ENCODE measurements at regions not wholly inside any gene's neighbourhood (a gene's known extent, or its start where the extent isn't known, plus 50 kb on each side); places are given as distances from the start of the nearest gene placed in this dataset.
A peak's percentile ranks its signal among the peaks of the same experiment; 100 is the strongest.

- DNase-seq (ENCODE audit: low spot score), result no peak
Measured at GRCh38 chr9:69955536-69956355, 87.9 kb upstream of the MAMDC2 start.

GRCh38 chr9:69961843-69962242 lies 81.8 kb upstream of the MAMDC2 start:
- DNase-seq (ENCODE audit: low spot score), result no peak

DNA sequence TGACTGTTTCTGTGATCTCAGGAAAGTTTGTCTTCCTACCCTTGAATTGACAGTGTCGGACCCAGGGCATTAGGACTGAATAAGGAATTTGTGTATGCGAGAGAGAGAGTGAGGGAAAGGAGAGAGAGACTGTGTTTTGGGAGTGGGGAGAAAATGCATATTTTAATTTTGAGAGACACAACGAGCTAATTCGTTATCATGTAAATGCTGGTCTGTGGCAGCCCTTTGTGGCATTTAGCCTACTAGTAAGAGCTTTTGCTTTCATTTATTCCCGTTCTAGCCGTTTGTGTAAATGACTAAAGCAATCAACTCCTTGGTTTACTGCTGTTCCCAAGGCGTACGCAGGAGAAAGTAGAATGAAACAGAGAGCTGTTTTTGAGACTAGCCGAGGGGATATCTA lies 79.8 kb upstream of the MAMDC2 start:
- DNase-seq (ENCODE audit: low spot score), result no peak

- DNase-seq (ENCODE audit: low spot score), result no peak
Measured at GRCh38 chr9:69964446-69964845, 79.2 kb upstream of the MAMDC2 start.

DNA sequence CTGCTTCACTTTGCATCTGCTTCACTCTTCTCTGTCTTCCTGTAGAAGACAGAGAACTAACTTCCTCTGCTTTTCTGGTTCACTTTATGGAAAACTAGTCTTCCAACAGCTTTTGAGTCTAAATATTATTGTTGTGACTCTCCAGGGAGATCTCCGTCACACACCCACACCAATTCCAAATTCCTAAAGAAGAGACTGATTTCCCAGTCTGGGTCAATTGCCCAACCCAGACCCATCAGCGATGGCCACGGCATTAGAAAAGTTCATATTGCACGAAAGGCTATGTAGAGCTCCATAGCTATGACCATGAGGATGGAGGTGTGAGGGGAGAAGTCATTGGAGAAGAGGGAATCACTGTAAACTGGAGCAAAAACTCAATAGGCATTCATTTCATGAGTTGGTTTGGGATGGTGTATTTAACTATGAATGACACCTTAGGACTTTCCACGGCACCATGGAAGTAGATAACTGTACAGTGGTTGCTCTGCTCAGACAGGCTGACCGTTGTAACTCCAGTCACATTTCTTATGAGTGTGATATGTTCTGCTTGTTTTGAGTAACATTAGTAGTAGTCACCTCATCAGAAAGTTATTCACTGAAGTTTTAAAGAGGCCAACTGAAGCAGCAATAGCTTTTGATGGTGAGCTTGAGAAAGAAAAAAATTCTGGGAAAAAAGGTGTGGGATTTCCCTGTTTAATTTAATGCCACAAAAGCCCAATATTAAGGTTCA lies 78.1 kb upstream of the MAMDC2 start:
- no peak for DNase-seq (ENCODE audit: low spot score)

DNA sequence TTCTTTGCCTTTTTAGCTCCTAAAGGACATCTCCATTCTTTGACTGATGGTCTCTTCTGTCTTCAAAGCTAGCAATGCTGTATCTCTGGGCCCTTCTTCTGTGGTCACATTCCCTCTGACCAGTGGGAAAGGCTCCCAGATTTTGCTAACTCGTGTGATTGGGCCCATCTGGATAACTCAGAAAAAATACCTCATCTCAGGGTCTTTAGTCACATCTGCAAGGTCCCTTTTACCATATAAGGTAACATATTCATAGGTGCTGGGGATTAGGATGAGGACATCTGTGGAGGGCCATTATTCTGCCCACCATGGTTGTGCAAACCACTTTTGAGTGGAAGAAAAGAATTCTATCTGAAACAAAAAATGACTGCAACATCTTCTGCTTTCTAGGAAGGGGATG lies 76.3 kb upstream of the MAMDC2 start:
- DNase-seq (ENCODE audit: low spot score), result no peak

- DNase-seq (ENCODE audit: low spot score), result no peak
Measured at GRCh38 chr9:69970001-69970533, 73.6 kb upstream of the MAMDC2 start.

- DNase-seq (ENCODE audit: low spot score), result peak; percentile 45
Measured at GRCh38 chr9:69971643-69972449, 71.8 kb upstream of the MAMDC2 start.

DNA sequence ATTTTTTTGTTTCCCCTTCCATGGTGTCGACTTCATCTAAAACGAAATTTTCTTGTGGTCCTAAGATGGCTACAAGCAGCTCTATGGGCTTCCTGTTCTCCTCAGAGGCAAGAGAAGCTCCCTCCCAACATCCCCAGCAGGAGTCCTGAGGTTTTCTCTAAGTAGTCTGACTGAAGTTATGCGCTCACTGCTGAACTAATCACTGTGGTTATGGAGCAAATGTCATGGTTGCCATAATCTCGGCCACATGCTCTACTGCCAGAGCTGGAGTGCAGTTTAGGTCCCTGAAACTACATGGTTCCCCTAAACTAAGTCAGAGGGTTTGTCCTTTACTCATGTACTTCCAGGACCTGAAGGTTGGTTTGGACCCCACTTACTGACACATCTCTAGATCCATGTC lies 68.0 kb upstream of the MAMDC2 start:
- DNase-seq (ENCODE audit: low spot score), result no peak

DNA sequence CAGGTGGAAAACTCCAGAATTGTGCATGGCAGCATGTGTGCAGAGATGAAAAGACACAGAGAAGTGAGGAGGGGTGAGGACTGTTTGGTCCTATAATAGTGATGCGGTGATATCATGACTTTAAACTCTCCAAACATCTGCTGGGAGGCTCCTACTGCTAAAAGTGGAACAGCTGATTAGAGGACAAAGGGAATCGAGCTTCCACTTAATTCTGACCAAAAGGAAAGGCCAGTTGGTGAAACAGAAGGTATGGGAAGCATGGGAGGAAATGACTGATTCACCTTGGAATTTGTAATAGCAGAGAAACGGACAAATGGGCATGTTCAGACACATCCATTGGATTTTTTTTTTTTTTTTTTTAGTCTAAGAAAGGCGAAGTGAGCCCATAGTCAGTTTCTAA lies 67.5 kb upstream of the MAMDC2 start:
- no peak for DNase-seq (ENCODE audit: low spot score)

DNA sequence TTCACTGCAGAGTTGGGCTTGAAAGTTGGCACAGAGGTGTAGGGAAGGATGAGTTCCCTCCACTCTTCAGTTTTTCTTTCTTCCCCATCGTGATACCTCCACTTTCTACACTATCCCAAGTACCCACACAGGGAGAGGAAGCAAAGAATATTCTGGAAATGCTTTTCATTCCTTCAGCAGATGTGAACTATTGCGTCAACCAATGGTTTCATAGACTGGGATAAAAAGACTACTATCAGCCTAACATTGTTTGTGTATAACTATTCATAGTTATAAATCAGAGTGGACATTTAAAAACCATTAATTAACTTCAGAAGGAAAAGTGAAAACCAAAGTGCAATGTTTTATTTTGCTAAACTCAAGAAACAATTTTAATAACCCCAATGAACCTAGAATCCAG lies 63.6 kb upstream of the MAMDC2 start:
- DNase-seq (ENCODE audit: low spot score), result no peak

DNA sequence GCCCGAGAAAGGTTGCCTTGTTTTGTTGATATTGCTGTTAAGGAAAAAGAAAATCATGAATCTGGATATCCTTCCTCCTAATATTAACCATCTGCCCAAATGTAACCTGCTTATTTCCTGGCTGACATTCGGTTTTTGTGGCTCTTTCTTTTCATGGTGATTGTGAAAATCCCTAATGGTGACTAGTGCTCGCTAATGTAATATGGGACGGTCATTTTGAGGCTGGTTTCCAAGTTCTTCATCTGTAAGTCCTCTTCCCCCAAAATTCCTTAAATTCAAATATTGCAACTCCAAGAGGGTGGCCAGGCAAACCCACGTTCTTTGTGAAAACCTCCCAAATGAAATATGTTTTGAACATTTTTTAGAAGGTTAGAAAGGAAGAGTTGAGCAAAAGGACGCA lies 63.1 kb upstream of the MAMDC2 start:
- no peak for DNase-seq (ENCODE audit: low spot score)

- no peak for DNase-seq (ENCODE audit: low spot score)
Measured at GRCh38 chr9:69981686-69982445, 61.8 kb upstream of the MAMDC2 start.

DNA sequence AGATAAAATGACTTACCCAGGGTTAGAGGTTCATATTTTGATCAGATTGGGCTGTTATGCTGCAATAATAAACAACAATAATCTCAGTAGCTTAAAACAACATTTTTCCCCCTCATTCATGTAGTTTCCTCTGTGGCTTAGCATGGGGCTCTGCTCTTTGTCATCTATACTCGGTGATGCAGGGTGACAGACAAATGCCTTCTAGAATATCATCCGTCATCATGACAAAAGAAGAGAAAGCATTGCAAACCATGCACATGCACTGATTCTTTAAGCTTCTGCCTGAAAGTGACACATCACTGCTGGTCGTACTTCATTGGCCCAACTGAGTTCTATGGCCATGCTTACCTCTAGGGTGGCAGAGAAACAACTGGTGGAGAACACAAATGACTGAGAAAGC lies 58.8 kb upstream of the MAMDC2 start:
- no peak for DNase-seq (ENCODE audit: low spot score)

- DNase-seq (ENCODE audit: low spot score), result no peak
Measured at GRCh38 chr9:69985971-69986370, 57.7 kb upstream of the MAMDC2 start.

DNA sequence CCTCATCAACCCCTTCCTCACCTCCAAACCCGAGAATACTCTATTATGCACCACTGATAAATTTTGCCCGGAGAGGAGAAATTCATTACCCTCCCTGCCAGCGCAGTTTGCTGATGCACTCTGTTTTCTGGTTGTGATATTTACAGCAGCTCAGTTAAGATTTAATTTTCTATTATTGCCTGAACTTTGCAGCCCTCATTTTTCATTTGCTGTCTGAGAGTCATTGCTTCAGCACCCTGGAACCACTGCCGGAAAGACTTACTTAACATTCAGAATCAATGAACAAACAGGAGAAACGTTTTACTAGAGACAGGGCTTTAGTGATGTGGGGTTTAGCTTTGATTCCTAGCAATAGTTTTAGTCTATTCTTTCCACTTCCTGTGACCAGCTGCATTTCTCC lies 56.7 kb upstream of the MAMDC2 start:
- no peak for DNase-seq (ENCODE audit: low spot score)

GRCh38 chr9:69987457-69987856 lies 56.2 kb upstream of the MAMDC2 start:
- DNase-seq (ENCODE audit: low spot score), result no peak

- DNase-seq (ENCODE audit: low spot score), result no peak
Measured at GRCh38 chr9:69993110-69993509, 50.5 kb upstream of the MAMDC2 start.
